GM23338 (cell line): ENCODE measurements at regions not wholly inside any gene's neighbourhood (a gene's known extent, or its start where the extent isn't known, plus 50 kb on each side); places are given as distances from the start of the nearest gene placed in this dataset.

ENCODE experiments used
- ATAC-seq: fragments of 200-7000 bp; cut with Tn5 transposase; 3 replicates; pipeline ENCODE4 v1.9.1; 2020
- DNase-seq: peaks from one replicate; pipeline ENCODE4 v3.0.0-alpha.2; 2015; ENCODE audit warnings: low spot score
- H2AFZ ChIP-seq: fragments of 200-600 bp; sonication (generic); 2 replicates; pipeline ENCODE4 v1.8.0; 2016; ENCODE audit warnings: antibody characterized with exemption, mild to moderate bottlenecking, moderate library complexity
- H3F3A ChIP-seq: fragments of 200-600 bp; sonication (generic); replicated peaks from 2 replicates; pipeline ENCODE4 v1.8.0; 2017; ENCODE audit warnings: antibody characterized with exemption, mixed run types, low read depth
- H3K27ac ChIP-seq: fragments of 200-600 bp; sonication (generic); 2 replicates; pipeline ENCODE4 v1.6.1; 2016; ENCODE audit warnings: low read depth
- H3K27me3 ChIP-seq: fragments of 200-600 bp; sonication (generic); 2 replicates; pipeline ENCODE4 v1.8.0; 2016; ENCODE audit warnings: mild to moderate bottlenecking, mixed run types, moderate library complexity; ENCODE audit not compliant: insufficient read depth
- H3K36me3 ChIP-seq: fragments of 200-600 bp; sonication (generic); 2 replicates; pipeline ENCODE4 v1.8.0; 2016; ENCODE audit warnings: mild to moderate bottlenecking; ENCODE audit not compliant: insufficient read depth
- H3K4me1 ChIP-seq: fragments of 200-600 bp; sonication (generic); 2 replicates; pipeline ENCODE4 v1.8.0; 2016; ENCODE audit warnings: mild to moderate bottlenecking, moderate library complexity; ENCODE audit not compliant: insufficient read depth
- H3K4me2 ChIP-seq: fragments of 200-600 bp; sonication (generic); 2 replicates; pipeline ENCODE4 v1.7.1; 2017; ENCODE audit warnings: mixed run types
- H3K4me3 ChIP-seq: fragments of 200-600 bp; sonication (generic); 2 replicates; pipeline ENCODE4 v1.6.1; 2016; ENCODE audit warnings: mixed run types
- H3K79me2 ChIP-seq: fragments of 200-600 bp; sonication (generic); replicated peaks from 2 replicates; pipeline ENCODE4 v1.8.0; 2017; ENCODE audit warnings: mild to moderate bottlenecking; ENCODE audit not compliant: insufficient read depth
- H3K9me2 ChIP-seq: fragments of 200-600 bp; sonication (generic); 2 replicates; pipeline ENCODE4 v1.8.0; 2017; ENCODE audit not compliant: insufficient read depth
- H4K20me1 ChIP-seq: fragments of 200-600 bp; sonication (generic); replicated peaks from 2 replicates; pipeline ENCODE4 v1.8.0; 2017; ENCODE audit warnings: mild to moderate bottlenecking; ENCODE audit not compliant: insufficient read depth
- H3K27ac Mint-ChIP-seq: 2 replicates; pipeline ENCODE4 v1.8.0; 2020; ENCODE audit warnings: inconsistent platforms, mild to moderate bottlenecking, moderate library complexity, mixed read lengths
- H3K27me3 Mint-ChIP-seq: 3 replicates; pipeline ENCODE4 v1.8.0; 2022; ENCODE audit warnings: low read depth, mild to moderate bottlenecking, moderate library complexity, mixed read lengths, inconsistent platforms; ENCODE audit not compliant: insufficient read depth, poor library complexity
- H3K36me3 Mint-ChIP-seq: 3 replicates; pipeline ENCODE4 v1.8.0; 2021; ENCODE audit warnings: low read depth, mild to moderate bottlenecking, inconsistent platforms, moderate library complexity, mixed read lengths
- H3K4me1 Mint-ChIP-seq: 3 replicates; pipeline ENCODE4 v1.8.0; 2020; ENCODE audit warnings: mild to moderate bottlenecking, inconsistent platforms, mixed read lengths
- H3K4me3 Mint-ChIP-seq: 3 replicates; pipeline ENCODE4 v1.8.0; 2021; ENCODE audit warnings: moderate library complexity, mild to moderate bottlenecking, inconsistent platforms, mixed read lengths
- H3K9me3 Mint-ChIP-seq: 3 replicates; pipeline ENCODE4 v1.8.0; 2020; ENCODE audit warnings: moderate library complexity, mild to moderate bottlenecking, inconsistent platforms, mixed read lengths
- CREB1 ChIP-seq: fragments of 250-450 bp; sonication (Bioruptor Pico); IDR thresholded peaks from 2 replicates; pipeline ENCODE4 v1.5.0; 2020; ENCODE audit warnings: low read depth, mild to moderate bottlenecking, moderate library complexity
- CTCF ChIP-seq, 2 experiments: fragments of 200-600 bp in 1 of 2; sonication (generic) in 1 of 2; conservative IDR thresholded peaks; 2 replicates each; pipeline versions ENCODE4 v1.5.1 to v1.6.1; 2016 to 2017; ENCODE audit warnings: antibody characterized with exemption in 2 of 2, low read depth in 2 of 2, mild to moderate bottlenecking in 2 of 2, moderate library complexity in 1 of 2
- EZH2 ChIP-seq: fragments of 200-600 bp; sonication (generic); IDR thresholded peaks from one replicate; pipeline ENCODE4 v1.8.0; 2017; ENCODE audit warnings: antibody characterized with exemption, mild to moderate bottlenecking, low read depth; ENCODE audit not compliant: unreplicated experiment
- EZH2phosphoT487 ChIP-seq: fragments of 200-600 bp; sonication (generic); IDR thresholded peaks from one replicate; pipeline ENCODE4 v1.8.1; 2018; ENCODE audit warnings: antibody characterized with exemption; ENCODE audit not compliant: unreplicated experiment
- JUNB ChIP-seq: IDR thresholded peaks from one replicate; pipeline ENCODE4 v1.6.1; 2016; ENCODE audit warnings: antibody characterized with exemption; ENCODE audit not compliant: unreplicated experiment
- NANOG ChIP-seq: IDR thresholded peaks from 2 replicates; pipeline ENCODE4 v1.6.1; 2016; ENCODE audit warnings: antibody characterized with exemption, borderline replicate concordance
- POLR2AphosphoS5 ChIP-seq: IDR thresholded peaks from 2 replicates; pipeline ENCODE4 v1.6.1; 2016; ENCODE audit warnings: antibody characterized with exemption, low read depth
- REST ChIP-seq: IDR thresholded peaks from one replicate; pipeline ENCODE4 v1.6.1; 2018; ENCODE audit warnings: antibody characterized with exemption; ENCODE audit not compliant: unreplicated experiment
- STAT1 ChIP-seq: IDR thresholded peaks from one replicate; pipeline ENCODE4 v1.6.1; 2016; ENCODE audit warnings: antibody characterized with exemption; ENCODE audit not compliant: unreplicated experiment
- ZNF114 ChIP-seq: fragments of 250-450 bp; sonication (Bioruptor Pico); IDR thresholded peaks from 2 replicates; pipeline ENCODE4 v1.5.0; 2020; ENCODE audit warnings: mild to moderate bottlenecking, moderate library complexity
- ZNF331 ChIP-seq: fragments of 250-450 bp; sonication (Bioruptor Pico); IDR thresholded peaks from 2 replicates; pipeline ENCODE4 v1.5.0; 2020; ENCODE audit warnings: low read depth, mild to moderate bottlenecking, moderate library complexity
- ZNF462 ChIP-seq: fragments of 250-450 bp; sonication (Bioruptor Pico); IDR thresholded peaks from 2 replicates; pipeline ENCODE4 v1.5.0; 2020; ENCODE audit warnings: mild to moderate bottlenecking, moderate library complexity
- TF ChIP-seq, protein P1 (sequence below): IDR thresholded peaks from 2 replicates; pipeline ENCODE4 v1.6.1; 2016; ENCODE audit warnings: antibody characterized with exemption

GRCh38 chr11:106449763-106450162 lies 372.3 kb downstream of the AASDHPPT start (continued):
- TF ChIP-seq EZH2 = no peak
- TF ChIP-seq ZNF114 (CRISPR knock-in tag) = no peak
- no peak for TF ChIP-seq STAT1

DNA sequence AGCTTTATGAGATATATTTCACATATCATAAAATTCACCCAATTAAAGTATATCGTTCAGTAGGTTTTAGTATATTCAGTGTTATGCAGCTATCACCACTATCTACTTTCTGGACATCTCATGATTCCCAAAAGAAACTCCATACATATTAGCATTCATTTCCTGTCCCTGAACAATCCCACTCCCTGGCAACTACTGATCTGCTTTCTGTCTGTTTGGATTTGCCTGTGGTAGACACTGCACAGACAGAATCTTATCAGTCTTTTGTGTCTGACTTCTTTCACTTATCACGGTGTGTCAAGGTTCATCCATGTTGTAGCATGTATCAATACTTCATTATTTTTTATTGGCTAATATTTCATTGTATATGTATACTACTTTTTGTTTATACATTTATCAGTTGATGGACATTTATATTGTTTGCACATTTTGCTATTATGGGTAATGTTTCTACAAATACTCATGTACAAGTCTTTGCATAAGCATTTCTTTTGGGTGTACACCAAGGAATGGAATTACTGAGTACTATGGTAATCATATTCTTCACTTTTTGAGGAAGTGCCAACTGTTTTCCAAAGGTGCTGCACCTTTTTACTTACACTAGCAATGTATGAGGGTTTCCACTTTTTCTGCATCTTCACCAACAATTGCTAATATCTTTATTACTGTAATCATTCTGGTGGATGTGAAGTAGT lies 373.9 kb downstream of the AASDHPPT start:
- no peak overlapping the region for H3K27ac ChIP-seq
- Mint-ChIP-seq H3K36me3 (no peaks in the 10 kb centered on the region), H3K27ac (no peak overlapping the region), H3K9me3 (no peaks in the 10 kb centered on the region), H3K27me3 (no peaks in the 10 kb centered on the region), H3K4me1 (peaks cover 17% of the 10 kb centered on the region), H3K4me3 (no peak overlapping the region)
- H4K20me1 ChIP-seq = no peaks in the 10 kb centered on the region
- H3K9me2 ChIP-seq = no peaks in the 10 kb centered on the region
- H3K4me1 ChIP-seq = no peaks in the 10 kb centered on the region
- no peak overlapping the region for H3K4me2 ChIP-seq
- no peaks in the 10 kb centered on the region for H3K79me2 ChIP-seq
- no peak overlapping the region for H3K4me3 ChIP-seq
- no peak overlapping the region for H2AFZ ChIP-seq
- H3K27me3 ChIP-seq = no peaks in the 10 kb centered on the region
- DNase-seq (no peak), ATAC-seq (no peak)
- no peaks in the 10 kb centered on the region for H3K36me3 ChIP-seq
- no peaks in the 10 kb centered on the region for H3F3A ChIP-seq
- TF ChIP-seq, protein P1, sequence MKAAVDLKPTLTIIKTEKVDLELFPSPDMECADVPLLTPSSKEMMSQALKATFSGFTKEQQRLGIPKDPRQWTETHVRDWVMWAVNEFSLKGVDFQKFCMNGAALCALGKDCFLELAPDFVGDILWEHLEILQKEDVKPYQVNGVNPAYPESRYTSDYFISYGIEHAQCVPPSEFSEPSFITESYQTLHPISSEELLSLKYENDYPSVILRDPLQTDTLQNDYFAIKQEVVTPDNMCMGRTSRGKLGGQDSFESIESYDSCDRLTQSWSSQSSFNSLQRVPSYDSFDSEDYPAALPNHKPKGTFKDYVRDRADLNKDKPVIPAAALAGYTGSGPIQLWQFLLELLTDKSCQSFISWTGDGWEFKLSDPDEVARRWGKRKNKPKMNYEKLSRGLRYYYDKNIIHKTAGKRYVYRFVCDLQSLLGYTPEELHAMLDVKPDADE = no peak
- TF ChIP-seq JUNB = no peak
- no peak for TF ChIP-seq EZH2phosphoT487
- TF ChIP-seq EZH2 = no peak
- no peak for TF ChIP-seq REST
- no peak for TF ChIP-seq POLR2AphosphoS5
- no peak for TF ChIP-seq ZNF462
- no peak for TF ChIP-seq NANOG
- TF ChIP-seq ZNF114 (CRISPR knock-in tag) = no peak
- TF ChIP-seq CREB1 = no peak
- no peak for TF ChIP-seq ZNF331 (CRISPR knock-in tag)
- no peak for TF ChIP-seq CTCF (conservative IDR thresholded peaks at IDR 0.05; ENCODE audit: low read depth in 2 of 2)
